Activated CD8-positive, alpha-beta T cell treated with anti-CD3 and anti-CD28 coated beads for 36 hours (primary cell): ENCODE measurements at regions not wholly inside any gene's neighbourhood (a gene's known extent, or its start where the extent isn't known, plus 50 kb on each side); places are given as distances from the start of the nearest gene placed in this dataset.

Experiments used
- ATAC-seq: fragments of 200-7000 bp; cut with Tn5 transposase; one replicate; pipeline ENCODE4 v1.10.0; 2021; ENCODE audit warnings: mild to moderate bottlenecking, moderate library complexity
- CTCF ChIA-PET: fragments of 350-600 bp; sonication (Branson Sonifier 250); formaldehyde crosslinking; loops from one replicate; lab custom pipeline; 2021; ENCODE audit warnings: antibody characterized with exemption; lab: Charles Lee
- POLR2A ChIA-PET: fragments of 350-600 bp; sonication (Branson Sonifier 250); formaldehyde crosslinking; loops from one replicate; lab custom pipeline; 2021; ENCODE audit warnings: antibody characterized with exemption; lab: Charles Lee
- DNase-seq: peaks from one replicate; pipeline ENCODE4 v3.0.0-alpha.2; 2020
- H3K27ac Mint-ChIP-seq: one replicate; pipeline ENCODE4 v1.8.0; 2021; ENCODE audit warnings: mild to moderate bottlenecking, mixed read lengths
- H3K27me3 Mint-ChIP-seq: one replicate; pipeline ENCODE4 v1.8.0; 2021; ENCODE audit warnings: mixed read lengths
- H3K36me3 Mint-ChIP-seq: one replicate; pipeline ENCODE4 v1.8.0; 2021; ENCODE audit warnings: low read depth, mixed read lengths
- H3K4me1 Mint-ChIP-seq: one replicate; pipeline ENCODE4 v1.8.0; 2021; ENCODE audit warnings: low read depth, mixed read lengths
- H3K4me3 Mint-ChIP-seq: one replicate; pipeline ENCODE4 v1.8.0; 2021; ENCODE audit warnings: mild to moderate bottlenecking, moderate library complexity, mixed read lengths
- H3K9me3 Mint-ChIP-seq: one replicate; pipeline ENCODE4 v1.8.0; 2021; ENCODE audit warnings: mixed read lengths
- intact Hi-C: fragments of 100-400 bp; cut with micrococcal nuclease; formaldehyde crosslinking; loops from one replicate; pipeline ENCODE4 v1.10.0; 2022
- TF ChIP-seq, protein P1 (sequence below): fragments of 200-600 bp; IDR thresholded peaks from one replicate; pipeline ENCODE4 v1.8.0; 2022; ENCODE audit warnings: antibody characterized with exemption, mild to moderate bottlenecking

DNA sequence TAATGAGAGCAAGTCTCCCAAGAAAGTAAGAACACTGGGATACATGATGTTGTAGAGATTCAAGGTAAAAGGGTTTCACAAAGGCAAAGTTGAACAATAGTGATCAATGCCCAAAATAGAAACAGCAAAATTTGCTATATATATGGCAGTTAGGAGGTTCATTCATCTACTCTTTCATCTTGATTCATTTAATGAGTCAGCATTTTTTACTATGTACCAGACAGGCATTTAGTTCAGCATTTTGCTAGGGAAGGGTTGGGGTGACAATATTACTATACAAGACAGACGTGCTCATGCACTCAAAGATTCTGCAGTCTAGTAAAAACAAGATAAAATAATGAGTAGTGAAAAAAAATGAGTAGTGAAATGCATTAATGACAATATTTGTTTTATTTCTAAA, 264.9 kb upstream of the LMO3 start:
- Mint-ChIP-seq H3K27ac (no peak overlapping the region), H3K36me3 (no peaks in the 10 kb centered on the region), H3K4me3 (no peak overlapping the region), H3K4me1 (no peaks in the 10 kb centered on the region), H3K27me3 (no peaks in the 10 kb centered on the region), H3K9me3 (peaks cover 15% of the 10 kb centered on the region)
- no peak for ATAC-seq
- no peak for DNase-seq
- ChIA-PET CTCF (no interaction called here), POLR2A (no interaction called here)
- intact Hi-C loops: no loop called here
- TF ChIP-seq, protein P1, sequence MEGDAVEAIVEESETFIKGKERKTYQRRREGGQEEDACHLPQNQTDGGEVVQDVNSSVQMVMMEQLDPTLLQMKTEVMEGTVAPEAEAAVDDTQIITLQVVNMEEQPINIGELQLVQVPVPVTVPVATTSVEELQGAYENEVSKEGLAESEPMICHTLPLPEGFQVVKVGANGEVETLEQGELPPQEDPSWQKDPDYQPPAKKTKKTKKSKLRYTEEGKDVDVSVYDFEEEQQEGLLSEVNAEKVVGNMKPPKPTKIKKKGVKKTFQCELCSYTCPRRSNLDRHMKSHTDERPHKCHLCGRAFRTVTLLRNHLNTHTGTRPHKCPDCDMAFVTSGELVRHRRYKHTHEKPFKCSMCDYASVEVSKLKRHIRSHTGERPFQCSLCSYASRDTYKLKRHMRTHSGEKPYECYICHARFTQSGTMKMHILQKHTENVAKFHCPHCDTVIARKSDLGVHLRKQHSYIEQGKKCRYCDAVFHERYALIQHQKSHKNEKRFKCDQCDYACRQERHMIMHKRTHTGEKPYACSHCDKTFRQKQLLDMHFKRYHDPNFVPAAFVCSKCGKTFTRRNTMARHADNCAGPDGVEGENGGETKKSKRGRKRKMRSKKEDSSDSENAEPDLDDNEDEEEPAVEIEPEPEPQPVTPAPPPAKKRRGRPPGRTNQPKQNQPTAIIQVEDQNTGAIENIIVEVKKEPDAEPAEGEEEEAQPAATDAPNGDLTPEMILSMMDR: no peak

DNA sequence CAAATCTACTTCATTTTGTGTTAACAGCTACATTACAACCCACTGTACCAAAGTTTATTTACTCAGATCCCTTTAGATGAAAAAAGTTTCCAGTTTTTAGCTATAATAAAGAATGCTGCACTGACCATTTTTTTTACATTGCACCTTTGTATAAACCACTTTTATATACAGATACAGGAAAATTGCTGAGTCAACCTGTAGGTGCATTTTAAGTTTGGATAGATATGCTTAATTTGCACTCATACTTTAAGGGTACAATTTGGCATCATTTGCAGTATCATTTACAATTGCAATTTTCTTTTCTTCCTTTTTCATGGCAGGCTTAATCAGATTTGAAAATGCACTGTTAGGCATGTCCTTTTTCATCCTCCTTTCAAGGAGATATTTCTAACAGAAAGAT, 257.8 kb upstream of the LMO3 start:
- no peak for DNase-seq
- Mint-ChIP-seq H3K4me3 (no peak overlapping the region), H3K27me3 (no peaks in the 10 kb centered on the region), H3K36me3 (no peaks in the 10 kb centered on the region), H3K9me3 (peaks cover 3% of the 10 kb centered on the region), H3K4me1 (no peaks in the 10 kb centered on the region), H3K27ac (no peak overlapping the region)
- POLR2A ChIA-PET: no interaction called here
- ATAC-seq: no peak
- CTCF ChIA-PET: no interaction called here
- intact Hi-C loops: no loop called here
- TF ChIP-seq, protein P1: no peak

DNA sequence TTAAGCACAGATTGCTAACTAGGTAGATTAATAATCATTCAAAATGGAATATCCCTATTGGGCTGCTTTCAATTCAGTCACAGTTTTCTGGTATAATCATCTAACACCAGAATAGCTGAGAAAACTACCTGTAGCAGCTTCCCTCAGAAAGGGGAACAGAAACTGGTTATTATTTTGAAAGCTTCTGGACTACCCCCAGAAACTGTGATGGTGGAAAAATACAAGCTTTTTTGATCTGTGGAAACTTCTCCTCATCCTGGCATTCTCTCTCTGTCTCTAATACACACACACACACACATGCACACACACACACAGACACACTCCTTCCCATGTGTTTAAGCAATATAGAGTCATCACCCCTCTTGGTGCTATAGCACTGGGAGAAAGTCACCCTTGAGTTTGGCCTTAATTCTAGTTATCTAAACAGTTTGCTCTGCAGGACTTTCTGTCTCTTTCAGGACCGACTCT, 251.5 kb upstream of the LMO3 start:
- Mint-ChIP-seq H3K27me3 (no peaks in the 10 kb centered on the region), H3K9me3 (peaks cover 4% of the 10 kb centered on the region), H3K36me3 (no peaks in the 10 kb centered on the region), H3K4me1 (no peaks in the 10 kb centered on the region), H3K4me3 (no peak overlapping the region), H3K27ac (no peak overlapping the region)
- ATAC-seq (no peak), DNase-seq (no peak)
- ChIA-PET POLR2A (no interaction called here), CTCF (no interaction called here)
- intact Hi-C loops: no loop called here
- TF ChIP-seq, protein P1: no peak

DNA sequence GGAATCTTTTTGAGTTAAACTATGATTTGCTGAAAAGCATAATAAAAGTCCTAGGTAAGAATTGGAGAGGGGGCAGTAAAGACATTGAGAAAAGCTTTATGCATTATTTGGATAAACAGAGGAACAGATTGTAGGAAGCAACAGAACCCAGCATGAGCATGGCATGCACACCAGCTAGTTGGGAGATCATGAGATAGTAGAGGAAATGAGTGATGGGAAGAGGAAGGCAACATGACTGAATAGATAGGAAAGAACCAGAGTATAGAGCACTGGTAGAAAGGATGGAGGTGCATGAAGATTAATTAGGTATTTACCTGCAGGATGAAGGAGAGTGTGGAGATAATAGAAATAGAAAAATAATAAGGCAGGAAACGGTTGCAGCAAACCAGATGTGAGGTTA, 248.5 kb upstream of the LMO3 start:
- H3K4me1 Mint-ChIP-seq: no peaks in the 10 kb centered on the region
- no peak overlapping the region for H3K27ac Mint-ChIP-seq
- ATAC-seq: no peak
- no peaks in the 10 kb centered on the region for H3K27me3 Mint-ChIP-seq
- POLR2A ChIA-PET: no interaction called here
- H3K4me3 Mint-ChIP-seq: no peak overlapping the region
- CTCF ChIA-PET: no interaction called here
- no peak for DNase-seq
- H3K36me3 Mint-ChIP-seq: no peaks in the 10 kb centered on the region
- TF ChIP-seq, protein P1: no peak
- H3K9me3 Mint-ChIP-seq: peaks cover 4% of the 10 kb centered on the region
- intact Hi-C loops: no loop called here

DNA sequence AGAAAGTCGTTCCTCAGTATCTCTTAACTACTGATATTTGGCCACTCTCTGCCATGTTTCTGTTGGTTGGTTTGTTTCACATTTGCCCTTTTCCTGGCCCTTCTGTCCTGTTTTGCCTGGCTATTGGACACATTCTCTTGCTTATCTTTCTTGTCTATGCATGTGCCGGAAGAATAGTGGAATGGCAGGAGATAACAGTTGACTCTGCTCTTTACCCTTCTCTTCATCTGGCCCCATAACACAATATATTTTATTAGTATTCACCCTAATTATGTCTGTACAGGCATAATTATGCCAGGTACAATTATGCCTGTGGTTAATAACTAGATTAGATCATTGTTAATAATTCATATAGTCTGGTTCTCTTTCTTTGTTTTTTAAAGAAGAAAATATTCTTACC, 243.5 kb upstream of the LMO3 start:
- TF ChIP-seq, protein P1: no peak
- peaks cover 10% of the 10 kb centered on the region for H3K9me3 Mint-ChIP-seq
- no peak overlapping the region for H3K27ac Mint-ChIP-seq
- ATAC-seq: no peak
- CTCF ChIA-PET: no interaction called here
- POLR2A ChIA-PET: no interaction called here
- H3K27me3 Mint-ChIP-seq: no peaks in the 10 kb centered on the region
- H3K4me1 Mint-ChIP-seq: no peaks in the 10 kb centered on the region
- intact Hi-C loops: no loop called here
- no peak for DNase-seq
- H3K4me3 Mint-ChIP-seq: no peak overlapping the region
- no peaks in the 10 kb centered on the region for H3K36me3 Mint-ChIP-seq
